Right ventricle myocardium inferior (tissue), 1 donor: ENCODE measurements at regions not wholly inside any gene's neighbourhood (a gene's known extent, or its start where the extent isn't known, plus 50 kb on each side); places are given as distances from the start of the nearest gene placed in this dataset.

ENCODE experiments used
- ATAC-seq: fragments of 200-7000 bp; cut with Tn5 transposase; one replicate; pipeline ENCODE4 v1.9.1; 2020; ENCODE audit warnings: mild to moderate bottlenecking, moderate library complexity
- DNase-seq: peaks from one replicate; pipeline ENCODE4 v3.0.0; 2021; ENCODE audit errors: missing footprints
- intact Hi-C: fragments of 100-400 bp; cut with DNase I; formaldehyde crosslinking; loops from one replicate; pipeline ENCODE4 v1.11.0; 2022
- donor health status: DM: no; HTN: yes; CAD: no; lungs with severe emphysema.

- no peak for DNase-seq
- ATAC-seq = no peak
- intact Hi-C loops = no loop called here
Observed at GRCh38 chr14:81805785-81806184, 272.1 kb upstream of the SEL1L start.

GRCh38 chr14:81811705-81812269, 278.1 kb upstream of the SEL1L start:
- no peak for DNase-seq
- intact Hi-C loops = no loop called here
- no peak for ATAC-seq

- ATAC-seq = no peak
- intact Hi-C loops = no loop called here
- DNase-seq = no peak
Observed at GRCh38 chr14:81818271-81818670, 284.6 kb upstream of the SEL1L start.

- ATAC-seq (no peak), DNase-seq (no peak)
- intact Hi-C loops = no loop called here
Observed at GRCh38 chr14:81819344-81819743, 285.7 kb upstream of the SEL1L start.

- DNase-seq (no peak), ATAC-seq (no peak)
- intact Hi-C loops = no loop called here
Observed at GRCh38 chr14:81819910-81820309, 286.3 kb upstream of the SEL1L start.

- intact Hi-C loops = no loop called here
- ATAC-seq (no peak), DNase-seq (no peak)
Observed at GRCh38 chr14:81826081-81826480, 292.4 kb upstream of the SEL1L start.

- no peak for ATAC-seq
- intact Hi-C loops = no loop called here
- no peak for DNase-seq
Observed at GRCh38 chr14:81829447-81829846, 295.8 kb upstream of the SEL1L start.

GRCh38 chr14:81831128-81831820, 297.6 kb upstream of the SEL1L start:
- intact Hi-C loops = no loop called here
- DNase-seq (peak; percentile 74), ATAC-seq (peak; percentile 96)

GRCh38 chr14:81834308-81834707, 300.7 kb upstream of the SEL1L start:
- ATAC-seq (no peak), DNase-seq (no peak)
- intact Hi-C loops = no loop called here

- no peak for ATAC-seq
- intact Hi-C loops = no loop called here
- DNase-seq = no peak
Observed at GRCh38 chr14:81837304-81837703, 303.7 kb upstream of the SEL1L start.

GRCh38 chr14:81839056-81839455, 305.4 kb upstream of the SEL1L start:
- ATAC-seq (no peak), DNase-seq (no peak)
- intact Hi-C loops = no loop called here

GRCh38 chr14:81841346-81841745, 307.7 kb upstream of the SEL1L start:
- ATAC-seq = no peak
- intact Hi-C loops = no loop called here

GRCh38 chr14:81849714-81850113, 316.1 kb upstream of the SEL1L start:
- no peak for ATAC-seq
- no peak for DNase-seq
- intact Hi-C loops = no loop called here

More at GRCh38 chr14:81841346-81841745, 307.7 kb upstream of the SEL1L start:
- DNase-seq = no peak

- intact Hi-C loops = no loop called here
- ATAC-seq (no peak), DNase-seq (no peak)
Observed at GRCh38 chr14:81855007-81855406, 321.4 kb upstream of the SEL1L start.

GRCh38 chr14:81859046-81859445, 325.4 kb upstream of the SEL1L start:
- ATAC-seq (peak; percentile 83), DNase-seq (no peak)
- intact Hi-C loops = no loop called here

GRCh38 chr14:81868172-81868571, 334.5 kb upstream of the SEL1L start:
- intact Hi-C loops = no loop called here
- ATAC-seq (no peak), DNase-seq (no peak)

- ATAC-seq (no peak), DNase-seq (no peak)
- intact Hi-C loops = no loop called here
Observed at GRCh38 chr14:81871706-81872105, 338.1 kb upstream of the SEL1L start.

- DNase-seq = no peak
- intact Hi-C loops = no loop called here
- ATAC-seq = no peak
Observed at GRCh38 chr14:81884382-81884781, 350.7 kb upstream of the SEL1L start.

GRCh38 chr14:81886588-81886987, 352.9 kb upstream of the SEL1L start:
- DNase-seq (no peak), ATAC-seq (no peak)
- intact Hi-C loops = no loop called here

GRCh38 chr14:81889529-81889928, 355.9 kb upstream of the SEL1L start:
- intact Hi-C loops = no loop called here
- ATAC-seq = peak; percentile 86

GRCh38 chr14:81890020-81890419, 356.4 kb upstream of the SEL1L start:
- peak; percentile 77 for ATAC-seq
- intact Hi-C loops = no loop called here

More at GRCh38 chr14:81889529-81889928, 355.9 kb upstream of the SEL1L start:
- DNase-seq = no peak

More at GRCh38 chr14:81890020-81890419, 356.4 kb upstream of the SEL1L start:
- no peak for DNase-seq
